Thoracic aorta (tissue), 2 donors: ENCODE measurements at regions not wholly inside any gene's neighbourhood (a gene's known extent, or its start where the extent isn't known, plus 50 kb on each side); places are given as distances from the start of the nearest gene placed in this dataset.

ENCODE experiments used
- ATAC-seq: fragments of 150-250 bp; one replicate; pipeline ENCODE4 v1.8.0; 2017; ENCODE audit warnings: low read depth; ENCODE audit not compliant: insufficient number of reproducible peaks, low FRiP score
- DNase-seq: peaks from one replicate; pipeline ENCODE4 v3.0.0-alpha.2; 2020; ENCODE audit warnings: low spot score
- H3K27ac ChIP-seq, 2 donors: fragments of 200-600 bp; sonication (generic); 1 replicate in 1 of 2; 2 replicates in 1 of 2; pipeline ENCODE4 v1.5.1; 2016; ENCODE audit warnings: mild to moderate bottlenecking in 2 of 2, moderate library complexity in 2 of 2
- H3K27me3 ChIP-seq: fragments of 200-600 bp; sonication (generic); replicated peaks from 2 replicates; pipeline ENCODE4 v1.6.0; 2016; ENCODE audit warnings: mild to moderate bottlenecking; ENCODE audit not compliant: insufficient read depth
- H3K36me3 ChIP-seq: fragments of 200-600 bp; sonication (generic); one replicate; pipeline ENCODE4 v1.5.1; 2016
- H3K4me1 ChIP-seq, 2 donors: fragments of 200-600 bp; sonication (generic); 1 replicate in 1 of 2; 2 replicates in 1 of 2; pipeline versions ENCODE4 v1.5.1 to v1.6.0; 2016; ENCODE audit warnings: low read depth in 2 of 2, mild to moderate bottlenecking in 1 of 2; ENCODE audit not compliant: control insufficient read depth in 1 of 2
- H3K4me3 ChIP-seq: fragments of 200-600 bp; sonication (generic); 2 replicates; pipeline ENCODE4 v1.5.1; 2016; ENCODE audit warnings: mild to moderate bottlenecking
- H3K9me3 ChIP-seq: fragments of 200-600 bp; sonication (generic); 2 replicates; pipeline ENCODE4 v1.5.1; 2016
- CTCF ChIP-seq: fragments of 200-600 bp; sonication (generic); IDR thresholded peaks from one replicate; pipeline ENCODE4 v1.5.1; 2019; ENCODE audit warnings: antibody characterized with exemption

DNA sequence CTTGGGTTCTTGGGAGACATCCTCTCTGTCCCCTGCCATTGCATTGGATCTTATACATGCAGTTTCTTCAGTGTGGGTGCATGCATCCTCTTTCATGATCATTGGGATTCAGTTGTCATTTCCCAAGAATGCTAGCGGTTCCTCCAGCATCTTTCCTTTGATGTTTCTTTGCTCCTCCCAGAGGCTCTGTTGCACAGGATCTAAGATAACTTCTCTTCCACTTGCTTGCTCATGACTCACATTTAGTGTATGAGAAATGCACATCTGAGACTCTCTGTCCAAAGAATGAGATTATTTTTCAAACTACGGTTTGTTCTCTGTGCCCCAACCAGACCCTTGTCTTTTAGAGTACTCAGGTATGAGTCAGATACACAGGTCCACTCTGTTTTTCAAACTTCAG, 197.1 kb downstream of the NDFIP2 start:
- ATAC-seq: no peak
- no peaks in the 10 kb centered on the region for H3K36me3 ChIP-seq
- no peak overlapping the region for H3K4me3 ChIP-seq
- H3K9me3 ChIP-seq: no peaks in the 10 kb centered on the region
- H3K27ac ChIP-seq: no peak overlapping the region
- H3K4me1 ChIP-seq: peaks cover 0 to 11% of the 10 kb centered on the region in 2 donors
- TF ChIP-seq CTCF: no peak
- DNase-seq: no peak
- H3K27me3 ChIP-seq: no peaks in the 10 kb centered on the region

GRCh38 chr13:79675931-79676660, 195.1 kb downstream of the NDFIP2 start:
- Histone ChIP-seq H3K36me3 (no peaks in the 10 kb centered on the region), H3K4me1 (peaks cover 0 to 11% of the 10 kb centered on the region in 2 donors), H3K9me3 (no peaks in the 10 kb centered on the region), H3K27ac (no peak overlapping the region), H3K27me3 (no peaks in the 10 kb centered on the region), H3K4me3 (no peak overlapping the region)
- TF ChIP-seq CTCF: no peak
- ATAC-seq (no peak), DNase-seq (no peak)

GRCh38 chr13:79674765-79675515, 194.0 kb downstream of the NDFIP2 start:
- no peak for ATAC-seq

GRCh38 chr13:79673993-79674377, 193.0 kb downstream of the NDFIP2 start:
- DNase-seq: no peak
- no peak for TF ChIP-seq CTCF
- no peak overlapping the region for H3K27ac ChIP-seq
- ATAC-seq: no peak
- peaks cover 0 to 17% of the 10 kb centered on the region in 2 donors for H3K4me1 ChIP-seq
- H3K4me3 ChIP-seq: no peak overlapping the region
- H3K9me3 ChIP-seq: no peaks in the 10 kb centered on the region
- no peaks in the 10 kb centered on the region for H3K36me3 ChIP-seq
- H3K27me3 ChIP-seq: no peaks in the 10 kb centered on the region

More at GRCh38 chr13:79674765-79675515, 194.0 kb downstream of the NDFIP2 start:
- H3K9me3 ChIP-seq: no peaks in the 10 kb centered on the region
- H3K36me3 ChIP-seq: no peaks in the 10 kb centered on the region
- peaks cover 0 to 11% of the 10 kb centered on the region in 2 donors for H3K4me1 ChIP-seq
- no peak for TF ChIP-seq CTCF
- H3K27ac ChIP-seq: no peak overlapping the region
- no peaks in the 10 kb centered on the region for H3K27me3 ChIP-seq
- DNase-seq: no peak
- H3K4me3 ChIP-seq: no peak overlapping the region

GRCh38 chr13:79673310-79673992, 192.5 kb downstream of the NDFIP2 start:
- H3K4me1 ChIP-seq: peaks cover 0 to 17% of the 10 kb centered on the region in 2 donors
- DNase-seq: no peak
- no peaks in the 10 kb centered on the region for H3K36me3 ChIP-seq
- TF ChIP-seq CTCF: no peak
- no peaks in the 10 kb centered on the region for H3K27me3 ChIP-seq
- no peaks in the 10 kb centered on the region for H3K9me3 ChIP-seq
- no peak for ATAC-seq
- H3K4me3 ChIP-seq: no peak overlapping the region
- H3K27ac ChIP-seq: no peak overlapping the region
